ENCODE measurements at regions not wholly inside any gene's neighbourhood (a gene's known extent, or its start where the extent isn't known, plus 50 kb on each side); places are given as distances from the start of the nearest gene placed in this dataset.
"Not testable (repeated sequence)": the region's sequence is repeated elsewhere in the genome, so short reads cannot be mapped to it uniquely, and the experiment has no call there.

- no peak for DNase-seq (ENCODE audit: low read depth)
Measured at GRCh38 chrX:99091459-99091858, 1318.6 kb downstream of the PCDH19 start.

- no peak for DNase-seq (ENCODE audit: low read depth)
Measured at GRCh38 chrX:99078301-99078700, 1331.8 kb downstream of the PCDH19 start.

GRCh38 chrX:99077099-99077498 lies 1333.0 kb downstream of the PCDH19 start:
- DNase-seq (ENCODE audit: low read depth) = no peak

- no peak for DNase-seq (ENCODE audit: low read depth)
Measured at GRCh38 chrX:99073551-99073950, 1336.5 kb downstream of the PCDH19 start.

GRCh38 chrX:99051639-99052038 lies 1358.4 kb downstream of the PCDH19 start:
- DNase-seq (ENCODE audit: low read depth) = no peak

- DNase-seq (ENCODE audit: low read depth) = no peak
Measured at GRCh38 chrX:99033226-99033901, 1376.7 kb downstream of the PCDH19 start.

GRCh38 chrX:99010957-99011356 lies 1399.1 kb downstream of the PCDH19 start:
- DNase-seq (ENCODE audit: low read depth) = no peak

- no peak for DNase-seq (ENCODE audit: low read depth)
Measured at GRCh38 chrX:99001286-99001685, 1408.8 kb downstream of the PCDH19 start.

- no peak for DNase-seq (ENCODE audit: low read depth)
Measured at GRCh38 chrX:98962996-98963395, 1447.1 kb downstream of the PCDH19 start.

GRCh38 chrX:98956014-98956413 lies 1454.1 kb downstream of the PCDH19 start:
- no peak for DNase-seq (ENCODE audit: low read depth)

- DNase-seq (ENCODE audit: low read depth) = no peak
Measured at GRCh38 chrX:98939456-98939855, 1470.6 kb downstream of the PCDH19 start.

- no peak for DNase-seq (ENCODE audit: low read depth)
Measured at GRCh38 chrX:98931216-98931615, 1478.9 kb downstream of the PCDH19 start.

GRCh38 chrX:98924511-98924910 lies 1485.6 kb downstream of the PCDH19 start:
- DNase-seq (ENCODE audit: low read depth) = no peak

GRCh38 chrX:98897191-98897590 lies 1512.9 kb downstream of the PCDH19 start:
- DNase-seq (ENCODE audit: low read depth) = no peak

GRCh38 chrX:98850639-98851038 lies 1559.4 kb downstream of the PCDH19 start:
- DNase-seq (ENCODE audit: low read depth) = not testable (repeated sequence)
